HL-60/S4 (cell line): ENCODE measurements at regions not wholly inside any gene's neighbourhood (a gene's known extent, or its start where the extent isn't known, plus 50 kb on each side); places are given as distances from the start of the nearest gene placed in this dataset.
"Not testable (repeated sequence)": the region's sequence is repeated elsewhere in the genome, so short reads cannot be mapped to it uniquely, and the experiment has no call there.

Experiments used
- in situ Hi-C: fragments of 300-500 bp; cut with MboI; formaldehyde crosslinking; loops from 2 replicates; pipeline ENCODE4 v1.14.3; 2022; ENCODE audit warnings: low sequenced_read_pairs

GRCh38 chr15:96158938-96159337 is 171.6 kb upstream of the NR2F2 start:
- in situ Hi-C loops, result no loop called here

- in situ Hi-C loops, result no loop called here
These were observed 170.2 kb upstream of the NR2F2 start for GRCh38 chr15:96160269-96160668.

GRCh38 chr15:96160800-96161199 is 169.7 kb upstream of the NR2F2 start:
- in situ Hi-C loops, result no loop called here

GRCh38 chr15:96162322-96162721 is 168.2 kb upstream of the NR2F2 start:
- in situ Hi-C loops, result no loop called here

GRCh38 chr15:96165081-96165480 is 165.4 kb upstream of the NR2F2 start:
- in situ Hi-C loops, result no loop called here

GRCh38 chr15:96165775-96166174 is 164.7 kb upstream of the NR2F2 start:
- in situ Hi-C loops, result no loop called here

- in situ Hi-C loops, result no loop called here
These were observed 164.0 kb upstream of the NR2F2 start for GRCh38 chr15:96166223-96167200.

GRCh38 chr15:96170616-96170978 is 159.9 kb upstream of the NR2F2 start:
- in situ Hi-C loops, result not testable (repeated sequence)

GRCh38 chr15:96170979-96171739 is 159.3 kb upstream of the NR2F2 start:
- in situ Hi-C loops, result no loop called here

GRCh38 chr15:96171853-96172296 is 158.6 kb upstream of the NR2F2 start:
- in situ Hi-C loops, result no loop called here

- in situ Hi-C loops, result no loop called here
These were observed 158.1 kb upstream of the NR2F2 start for GRCh38 chr15:96172417-96172816.

- in situ Hi-C loops, result loop anchor here (25.0 kb wide), 1 partner anchor 110 kb away; no protein-coding TSS in a partner anchor
These were observed 153.7 kb upstream of the NR2F2 start for GRCh38 chr15:96176831-96177230.

GRCh38 chr15:96177279-96177678 is 153.2 kb upstream of the NR2F2 start:
- in situ Hi-C loops, result loop anchor here (25.0 kb wide), 1 partner anchor 110 kb away; no protein-coding TSS in a partner anchor

GRCh38 chr15:96180087-96180748 is 150.3 kb upstream of the NR2F2 start:
- in situ Hi-C loops, result loop anchor here (25.0 kb wide), 1 partner anchor 107 kb away; no protein-coding TSS in a partner anchor

GRCh38 chr15:96181217-96181616 is 149.3 kb upstream of the NR2F2 start:
- in situ Hi-C loops, result loop anchor here (25.0 kb wide), 1 partner anchor 106 kb away; no protein-coding TSS in a partner anchor

GRCh38 chr15:96181873-96182301 is 148.6 kb upstream of the NR2F2 start:
- in situ Hi-C loops, result loop anchor here (25.0 kb wide), 1 partner anchor 105 kb away; no protein-coding TSS in a partner anchor

- in situ Hi-C loops, result loop anchor here (25.0 kb wide), 1 partner anchor 104 kb away; no protein-coding TSS in a partner anchor
These were observed 147.6 kb upstream of the NR2F2 start for GRCh38 chr15:96182736-96183513.

- in situ Hi-C loops, result loop anchor here (25.0 kb wide), 1 partner anchor 104 kb away; no protein-coding TSS in a partner anchor
These were observed 147.0 kb upstream of the NR2F2 start for GRCh38 chr15:96183514-96183850.

GRCh38 chr15:96183867-96184266 is 146.6 kb upstream of the NR2F2 start:
- in situ Hi-C loops, result loop anchor here (25.0 kb wide), 1 partner anchor 103 kb away; no protein-coding TSS in a partner anchor

GRCh38 chr15:96184297-96184696 is 146.2 kb upstream of the NR2F2 start:
- in situ Hi-C loops, result loop anchor here (25.0 kb wide), 1 partner anchor 103 kb away; no protein-coding TSS in a partner anchor
